HepG2 (cell line): ENCODE measurements at regions not wholly inside any gene's neighbourhood (a gene's known extent, or its start where the extent isn't known, plus 50 kb on each side); places are given as distances from the start of the nearest gene placed in this dataset.

Experiments
- ATAC-seq: fragments of 200-7000 bp; cut with Tn5 transposase; 3 replicates; pipeline ENCODE4 v1.9.1; 2020; ENCODE audit warnings: mild to moderate bottlenecking, moderate library complexity
- BruUV-seq: library from RNA; stranded (reverse); fragments of 400-500 nt; replicated peaks from 2 replicates; lab custom pipeline; 2021; lab: Mats Ljungman, UMichigan
- CTCF ChIA-PET: fragments of 300-600 bp; formaldehyde crosslinking; extraction: SDS; loops from one replicate; lab custom pipeline; 2021; ENCODE audit warnings: low total read pairs, inconsistent platforms, low intra/inter-chr PET ratio; lab: Yijun Ruan, JAX
- POLR2A ChIA-PET: fragments of 350-600 bp; sonication (Branson Sonifier 250); formaldehyde crosslinking; loops from one replicate; lab custom pipeline; 2020; ENCODE audit warnings: antibody characterized with exemption, inconsistent platforms; lab: Yijun Ruan, JAX
- DNase-seq: peaks from one replicate; pipeline ENCODE4 v3.0.0-alpha.2; 2015; ENCODE audit warnings: low spot score
- FAIRE-seq: peaks from 3 replicates; lab custom pipeline; 2011; peaks lifted over from hg19 to GRCh38; lab: Jason Lieb, UNC
- H2AFZ ChIP-seq: one replicate; pipeline ENCODE4 v1.6.1; 2011; ENCODE audit warnings: low read length, inconsistent platforms
- H3K27ac ChIP-seq: fragments of 300-600 bp; 3 replicates; pipeline ENCODE4 v1.8.0; 2011; ENCODE audit warnings: mixed run types, mild to moderate bottlenecking, mixed read lengths, low read length, inconsistent platforms; ENCODE audit not compliant: insufficient read depth; ENCODE audit errors: extremely low read length
- H3K27me3 ChIP-seq, 2 experiments: fragments of 200-600 bp in 1 of 2; 2 replicates in 1 of 2; 3 replicates in 1 of 2; pipeline versions ENCODE4 v1.6.0 to v1.8.0; 2011; ENCODE audit warnings: low read length in 2 of 2, mild to moderate bottlenecking in 2 of 2, moderate library complexity in 2 of 2, inconsistent platforms in 1 of 2; ENCODE audit not compliant: insufficient read depth in 2 of 2, control insufficient read depth in 1 of 2
- H3K36me3 ChIP-seq, 2 experiments: fragments of 200-600 bp in 1 of 2; replicated peaks in 1 of 2; 2 replicates in 1 of 2; 3 replicates in 1 of 2; pipeline versions ENCODE4 v1.5.1 to v1.8.0; 2011; ENCODE audit warnings: low read length in 2 of 2, inconsistent platforms in 1 of 2; ENCODE audit not compliant: insufficient read depth in 2 of 2, control insufficient read depth in 1 of 2
- H3K4me1 ChIP-seq: 2 replicates; pipeline ENCODE4 v1.5.1; 2012; ENCODE audit warnings: low read length, inconsistent platforms; ENCODE audit not compliant: insufficient read depth
- H3K4me2 ChIP-seq: 2 replicates; pipeline ENCODE4 v1.6.0; 2011; ENCODE audit warnings: low read depth, low read length, inconsistent platforms
- H3K4me3 ChIP-seq, 3 experiments: fragments of 200-600 bp in 1 of 3; sonication (generic), shearing (Covaris generic) in 1 of 3; replicated peaks in 1 of 3; 2 replicates each; pipeline ENCODE4 v1.5.1; 2011 to 2016; ENCODE audit warnings: low read length in 3 of 3, inconsistent platforms in 2 of 3, low read depth in 2 of 3, mild to moderate bottlenecking in 2 of 3, control low read depth in 1 of 3, mixed read lengths in 1 of 3; ENCODE audit not compliant: insufficient read depth in 1 of 3
- H3K79me2 ChIP-seq: one replicate; pipeline ENCODE4 v1.6.1; 2011; ENCODE audit warnings: low read length, inconsistent platforms; ENCODE audit not compliant: insufficient read depth
- H3K9ac ChIP-seq: 2 replicates; pipeline ENCODE4 v1.6.0; 2011; ENCODE audit warnings: mild to moderate bottlenecking, low read depth, low read length, inconsistent platforms; ENCODE audit not compliant: insufficient read depth
- H3K9me3 ChIP-seq: 2 replicates; pipeline ENCODE4 v1.5.1; 2012; ENCODE audit warnings: mild to moderate bottlenecking, low read length
- H4K20me1 ChIP-seq: 2 replicates; pipeline ENCODE4 v1.6.0; 2011; ENCODE audit warnings: inconsistent platforms, mild to moderate bottlenecking, low read length, moderate library complexity; ENCODE audit not compliant: insufficient read depth
- BRF2 ChIP-seq: sonication (generic); formaldehyde crosslinking; IDR thresholded peaks from 2 replicates; pipeline ENCODE4 v1.8.1; 2022; ENCODE audit warnings: mild to moderate bottlenecking, missing genetic modification reagents
- CCAR2 ChIP-seq: fragments of 200-400 bp; formaldehyde crosslinking; optimal IDR thresholded peaks from 2 replicates; pipeline ENCODE3; 2018; ENCODE audit warnings: low read depth, mild to moderate bottlenecking, low read length, moderate library complexity
- HOXA7 ChIP-seq: sonication (generic); formaldehyde crosslinking; IDR thresholded peaks from 2 replicates; pipeline ENCODE4 v1.8.1; 2022; ENCODE audit warnings: mild to moderate bottlenecking, missing genetic modification reagents, moderate library complexity
- KLF13 ChIP-seq: sonication (generic); formaldehyde crosslinking; IDR thresholded peaks from 2 replicates; pipeline ENCODE4 v1.4.0; 2020; ENCODE audit warnings: mild to moderate bottlenecking, missing genetic modification reagents
- MBNL3 ChIP-seq: fragments of 250-450 bp; sonication (Bioruptor Pico); conservative IDR thresholded peaks from 2 replicates; pipeline ENCODE4 v1.8.0; 2022; ENCODE audit warnings: mild to moderate bottlenecking, inconsistent platforms
- MZF1 ChIP-seq: sonication (generic); formaldehyde crosslinking; IDR thresholded peaks from 2 replicates; pipeline ENCODE4 v1.8.1; 2023; ENCODE audit warnings: mild to moderate bottlenecking, missing genetic modification reagents, borderline replicate concordance
- NCOA5 ChIP-seq: sonication (generic); formaldehyde crosslinking; IDR thresholded peaks from 2 replicates; pipeline ENCODE4 v1.4.0; 2020; ENCODE audit warnings: missing genetic modification reagents
- RFX1 ChIP-seq: fragments of 450-650 bp; IDR thresholded peaks from 2 replicates; pipeline ENCODE4 v1.6.1; 2017
- SIN3A ChIP-seq: IDR thresholded peaks from 2 replicates; pipeline ENCODE4 v1.6.1; 2011; ENCODE audit warnings: low read depth, mild to moderate bottlenecking, control low read depth, low read length, borderline replicate concordance
- ZFY ChIP-seq: sonication (generic); formaldehyde crosslinking; IDR thresholded peaks from 2 replicates; pipeline ENCODE4 v1.4.0; 2020; ENCODE audit warnings: missing genetic modification reagents
- ZNF10 ChIP-seq: sonication (generic); formaldehyde crosslinking; IDR thresholded peaks from 2 replicates; pipeline ENCODE4 v1.4.0; 2020; ENCODE audit warnings: mild to moderate bottlenecking, low read depth, missing genetic modification reagents, borderline replicate concordance
- ZNF615 ChIP-seq: sonication (generic); formaldehyde crosslinking; IDR thresholded peaks from 2 replicates; pipeline ENCODE4 v1.5.0; 2020; ENCODE audit warnings: mild to moderate bottlenecking, missing genetic modification reagents, borderline replicate concordance
- ZNF652 ChIP-seq: IDR thresholded peaks from 2 replicates; pipeline ENCODE4 v1.6.1; 2016; ENCODE audit warnings: low read depth, borderline replicate concordance
- ZNF891 ChIP-seq: sonication (generic); formaldehyde crosslinking; IDR thresholded peaks from 2 replicates; pipeline ENCODE4 v1.5.0; 2020; ENCODE audit warnings: mild to moderate bottlenecking, missing genetic modification reagents
- WGBS: methylation state at CpG from one replicate; pipeline ENCODE4 v1.1.6; 2017; ENCODE audit warnings: low lambda C conversion rate; 5-methylcytosine and 5-hydroxymethylcytosine counted together
- in situ Hi-C: cut with HindIII; loops from 2 replicates; pipeline ENCODE4 v1.10.0; 2017; ENCODE audit warnings: low pct_unique_long_range_greater_than_20kb; ENCODE audit not compliant: extremely low pct_ligation_motif_present
- intact Hi-C: fragments of 100-400 bp; cut with micrococcal nuclease; formaldehyde crosslinking; loops from one replicate; pipeline ENCODE4 v1.10.0; 2022; ENCODE audit not compliant: unreplicated experiment

- BruUV-seq, result no TSS peak
- no peaks in the 10 kb centered on the region for H3K27me3 ChIP-seq
- intact Hi-C loops, result no loop called here
- no peak for ATAC-seq
- in situ Hi-C loops, result no loop called here
- TF ChIP-seq NCOA5 (CRISPR knock-in tag) (no peak), ZNF891 (CRISPR knock-in tag) (no peak), MZF1 (no peak), ZFY (CRISPR knock-in tag) (no peak), ZNF615 (no peak), RFX1 (no peak)
- TF ChIP-seq, all 625 proteins: peak for 0
- Histone ChIP-seq H3K27ac (no peak overlapping the region), H3K79me2 (no peaks in the 10 kb centered on the region), H3K4me2 (no peak overlapping the region), H2AFZ (no peak overlapping the region), H3K4me1 (no peaks in the 10 kb centered on the region), H3K9ac (no peak overlapping the region), H3K36me3 (no peaks in the 10 kb centered on the region), H3K4me3 (no peak overlapping the region), H3K9me3 (peaks cover 51% of the 10 kb centered on the region), H4K20me1 (no peaks in the 10 kb centered on the region)
- no peak for DNase-seq
- CTCF ChIA-PET, result no interaction called here
- no peak for FAIRE-seq
- POLR2A ChIA-PET, result no interaction called here
- under 1% methylated on average over 2 of the region's 2 CpGs for WGBS
Observed at GRCh38 chr16:64872101-64872500, 249.8 kb downstream of the CDH11 start.

- no peaks in the 10 kb centered on the region for H4K20me1 ChIP-seq
- POLR2A ChIA-PET, result no interaction called here
Observed at GRCh38 chr16:64870859-64871258, 251.0 kb downstream of the CDH11 start.

More at GRCh38 chr16:64870859-64871258, 251.0 kb downstream of the CDH11 start:
- no peak overlapping the region for H3K4me3 ChIP-seq
- CTCF ChIA-PET, result no interaction called here
- H2AFZ ChIP-seq, result no peak overlapping the region
- in situ Hi-C loops, result no loop called here
- H3K4me2 ChIP-seq, result no peak overlapping the region
- no peak for ATAC-seq
- intact Hi-C loops, result no loop called here
- no peak overlapping the region for H3K9ac ChIP-seq
- no peaks in the 10 kb centered on the region for H3K79me2 ChIP-seq
- no peaks in the 10 kb centered on the region for H3K4me1 ChIP-seq
- peaks cover 53% of the 10 kb centered on the region for H3K9me3 ChIP-seq
- DNase-seq, result no peak
- 1% methylated on average over 3 of the region's 3 CpGs for WGBS
- no peak overlapping the region for H3K27ac ChIP-seq
- FAIRE-seq, result no peak
- no peaks in the 10 kb centered on the region for H3K36me3 ChIP-seq
- no TSS peak for BruUV-seq
- H3K27me3 ChIP-seq, result no peaks in the 10 kb centered on the region
- no peak for TF ChIP-seq KLF13
- no peak for TF ChIP-seq ZNF652 (CRISPR knock-in tag)
- TF ChIP-seq MBNL3 (CRISPR knock-in tag), result no peak
- TF ChIP-seq ZFY (CRISPR knock-in tag), result no peak
- no peak for TF ChIP-seq HOXA7 (CRISPR knock-in tag)
- TF ChIP-seq ZNF10 (CRISPR knock-in tag), result no peak
- no peak for TF ChIP-seq CCAR2
- no peak for TF ChIP-seq SIN3A
- TF ChIP-seq BRF2, result no peak
- TF ChIP-seq, all 625 proteins: peak for 0
